ENCODE measurements at regions not wholly inside any gene's neighbourhood (a gene's known extent, or its start where the extent isn't known, plus 50 kb on each side); places are given as distances from the start of the nearest gene placed in this dataset.

- TF ChIP-seq TAF1 (IDR thresholded peaks at IDR 0.05; ENCODE audit: low read depth), result no peak
- no peak for TF ChIP-seq TCF12 (IDR thresholded peaks at IDR 0.05; ENCODE audit: low read depth)
- no peak for TF ChIP-seq FOXM1 (IDR thresholded peaks at IDR 0.05; ENCODE audit: borderline replicate concordance, low read depth)
- no peak for TF ChIP-seq MAX (IDR thresholded peaks at IDR 0.05)
- TF ChIP-seq CEBPB (IDR thresholded peaks at IDR 0.05), result no peak
- TF ChIP-seq EP300 (IDR thresholded peaks at IDR 0.05; ENCODE audit: borderline replicate concordance), result no peak
- no peak for TF ChIP-seq YY1 (IDR thresholded peaks at IDR 0.05; ENCODE audit: low read depth)
- no peak for TF ChIP-seq NFIC (IDR thresholded peaks at IDR 0.05)
- TF ChIP-seq EGR1 (IDR thresholded peaks at IDR 0.05), result no peak
- TF ChIP-seq USF1 (IDR thresholded peaks at IDR 0.05), result no peak
- TF ChIP-seq, protein P1, sequence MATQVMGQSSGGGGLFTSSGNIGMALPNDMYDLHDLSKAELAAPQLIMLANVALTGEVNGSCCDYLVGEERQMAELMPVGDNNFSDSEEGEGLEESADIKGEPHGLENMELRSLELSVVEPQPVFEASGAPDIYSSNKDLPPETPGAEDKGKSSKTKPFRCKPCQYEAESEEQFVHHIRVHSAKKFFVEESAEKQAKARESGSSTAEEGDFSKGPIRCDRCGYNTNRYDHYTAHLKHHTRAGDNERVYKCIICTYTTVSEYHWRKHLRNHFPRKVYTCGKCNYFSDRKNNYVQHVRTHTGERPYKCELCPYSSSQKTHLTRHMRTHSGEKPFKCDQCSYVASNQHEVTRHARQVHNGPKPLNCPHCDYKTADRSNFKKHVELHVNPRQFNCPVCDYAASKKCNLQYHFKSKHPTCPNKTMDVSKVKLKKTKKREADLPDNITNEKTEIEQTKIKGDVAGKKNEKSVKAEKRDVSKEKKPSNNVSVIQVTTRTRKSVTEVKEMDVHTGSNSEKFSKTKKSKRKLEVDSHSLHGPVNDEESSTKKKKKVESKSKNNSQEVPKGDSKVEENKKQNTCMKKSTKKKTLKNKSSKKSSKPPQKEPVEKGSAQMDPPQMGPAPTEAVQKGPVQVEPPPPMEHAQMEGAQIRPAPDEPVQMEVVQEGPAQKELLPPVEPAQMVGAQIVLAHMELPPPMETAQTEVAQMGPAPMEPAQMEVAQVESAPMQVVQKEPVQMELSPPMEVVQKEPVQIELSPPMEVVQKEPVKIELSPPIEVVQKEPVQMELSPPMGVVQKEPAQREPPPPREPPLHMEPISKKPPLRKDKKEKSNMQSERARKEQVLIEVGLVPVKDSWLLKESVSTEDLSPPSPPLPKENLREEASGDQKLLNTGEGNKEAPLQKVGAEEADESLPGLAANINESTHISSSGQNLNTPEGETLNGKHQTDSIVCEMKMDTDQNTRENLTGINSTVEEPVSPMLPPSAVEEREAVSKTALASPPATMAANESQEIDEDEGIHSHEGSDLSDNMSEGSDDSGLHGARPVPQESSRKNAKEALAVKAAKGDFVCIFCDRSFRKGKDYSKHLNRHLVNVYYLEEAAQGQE (IDR thresholded peaks at IDR 0.05; ENCODE audit: low read depth), result no peak
- no peak for TF ChIP-seq RAD21 (IDR thresholded peaks at IDR 0.05; ENCODE audit: low read depth)
These were observed 825.6 kb downstream of the PCDH7 start for GRCh38 chr4:31545755-31546154.
